Neural cell (in vitro differentiated cells): ENCODE measurements at regions not wholly inside any gene's neighbourhood (a gene's known extent, or its start where the extent isn't known, plus 50 kb on each side); places are given as distances from the start of the nearest gene placed in this dataset.

Experiments
- H2AFZ ChIP-seq: fragments of 200-600, 300-800 bp; sonication (generic), shearing (Covaris generic); 2 replicates; pipeline ENCODE4 v1.6.0; 2014; ENCODE audit warnings: low read depth, mild to moderate bottlenecking, antibody characterized with exemption, low read length, moderate library complexity
- H3F3A ChIP-seq: fragments of 200-600 bp; shearing (Covaris generic); 2 replicates; pipeline ENCODE4 v1.6.1; 2016; ENCODE audit warnings: mild to moderate bottlenecking, moderate library complexity, mixed read lengths, antibody characterized with exemption, low read length; ENCODE audit not compliant: insufficient read depth, poor library complexity, severe bottlenecking
- H3K27ac ChIP-seq: fragments of 200-600, 300-800 bp; sonication (generic), shearing (Covaris generic); 2 replicates; pipeline ENCODE4 v1.5.1; 2014; ENCODE audit warnings: mild to moderate bottlenecking, low read length, moderate library complexity
- H3K27me3 ChIP-seq: fragments of 300-800, 200-600 bp; sonication (generic), shearing (Covaris generic); 2 replicates; pipeline ENCODE4 v1.6.0; 2014; ENCODE audit warnings: mild to moderate bottlenecking, low read depth, low read length, moderate library complexity; ENCODE audit not compliant: insufficient read depth
- H3K36me3 ChIP-seq: fragments of 300-800, 200-600 bp; sonication (generic), shearing (Covaris generic); 2 replicates; pipeline ENCODE4 v1.5.1; 2014; ENCODE audit warnings: mild to moderate bottlenecking, antibody characterized with exemption, low read length, moderate library complexity; ENCODE audit not compliant: insufficient read depth
- H3K4me2 ChIP-seq: fragments of 300-800, 200-600 bp; sonication (generic), shearing (Covaris generic); 2 replicates; pipeline ENCODE4 v1.6.0; 2014; ENCODE audit warnings: mild to moderate bottlenecking, low read length
- H3K4me3 ChIP-seq: fragments of 300-800, 200-600 bp; sonication (generic), shearing (Covaris generic); 2 replicates; pipeline ENCODE4 v1.5.1; 2014; ENCODE audit warnings: mild to moderate bottlenecking, low read length, moderate library complexity
- H3K79me2 ChIP-seq: fragments of 200-600 bp; shearing (Covaris generic); replicated peaks from 2 replicates; pipeline ENCODE4 v1.6.0; 2014; ENCODE audit warnings: mild to moderate bottlenecking, low read length, moderate library complexity; ENCODE audit not compliant: insufficient read depth
- H3K9ac ChIP-seq: fragments of 300-800, 200-600 bp; sonication (generic), shearing (Covaris generic); 2 replicates; pipeline ENCODE4 v1.6.1; 2016; ENCODE audit warnings: mild to moderate bottlenecking, low read length, mixed read lengths
- H3K9me2 ChIP-seq: fragments of 200-600 bp; shearing (Covaris generic); 2 replicates; pipeline ENCODE4 v1.6.1; 2016; ENCODE audit warnings: mild to moderate bottlenecking, low read length, mixed read lengths; ENCODE audit not compliant: insufficient read depth
- H3K9me3 ChIP-seq: fragments of 200-600, 300-800 bp; sonication (generic), shearing (Covaris generic); 2 replicates; pipeline ENCODE4 v1.6.1; 2016; ENCODE audit warnings: mild to moderate bottlenecking, mixed run types, low read length, moderate library complexity, mixed read lengths
- H4K20me1 ChIP-seq: fragments of 200-600 bp; shearing (Covaris generic); 2 replicates; pipeline ENCODE4 v1.6.1; 2016; ENCODE audit warnings: mild to moderate bottlenecking, mixed run types; ENCODE audit not compliant: insufficient read depth
- EP300 ChIP-seq: fragments of 450-650 bp; conservative IDR thresholded peaks from 2 replicates; pipeline ENCODE4 v1.6.1; 2014; ENCODE audit warnings: antibody characterized with exemption, mild to moderate bottlenecking, moderate library complexity; ENCODE audit not compliant: poor library complexity, severe bottlenecking
- EZH2 ChIP-seq: fragments of 200-600, 300-800 bp; shearing (Covaris generic), sonication (generic); IDR thresholded peaks from 2 replicates; pipeline ENCODE4 v1.6.1; 2014; ENCODE audit warnings: antibody characterized with exemption, low read length, borderline replicate concordance, mild to moderate bottlenecking; ENCODE audit not compliant: insufficient read depth, poor library complexity, severe bottlenecking
- MXI1 ChIP-seq: fragments of 450-650 bp; conservative IDR thresholded peaks from 2 replicates; pipeline ENCODE4 v1.6.1; 2014; ENCODE audit warnings: antibody characterized with exemption, mild to moderate bottlenecking; ENCODE audit not compliant: poor library complexity, severe bottlenecking
- POLR2AphosphoS5 ChIP-seq: IDR thresholded peaks from 2 replicates; pipeline ENCODE4 v1.6.1; 2012
- RAD21 ChIP-seq: fragments of 450-650 bp; conservative IDR thresholded peaks from 2 replicates; pipeline ENCODE4 v1.6.1; 2014; ENCODE audit warnings: antibody characterized with exemption, mild to moderate bottlenecking, moderate library complexity
- TAF1 ChIP-seq: IDR thresholded peaks from 2 replicates; pipeline ENCODE4 v1.6.1; 2012; ENCODE audit warnings: low read depth
- TF ChIP-seq, protein P1 (sequence below): fragments of 450-650 bp; IDR thresholded peaks from 2 replicates; pipeline ENCODE4 v1.5.1; 2014; ENCODE audit warnings: antibody characterized with exemption, mild to moderate bottlenecking, moderate library complexity; ENCODE audit not compliant: poor library complexity, severe bottlenecking
- TF ChIP-seq, protein P2 (sequence below): IDR thresholded peaks from 2 replicates; pipeline ENCODE4 v1.6.1; 2012; ENCODE audit warnings: borderline replicate concordance

DNA sequence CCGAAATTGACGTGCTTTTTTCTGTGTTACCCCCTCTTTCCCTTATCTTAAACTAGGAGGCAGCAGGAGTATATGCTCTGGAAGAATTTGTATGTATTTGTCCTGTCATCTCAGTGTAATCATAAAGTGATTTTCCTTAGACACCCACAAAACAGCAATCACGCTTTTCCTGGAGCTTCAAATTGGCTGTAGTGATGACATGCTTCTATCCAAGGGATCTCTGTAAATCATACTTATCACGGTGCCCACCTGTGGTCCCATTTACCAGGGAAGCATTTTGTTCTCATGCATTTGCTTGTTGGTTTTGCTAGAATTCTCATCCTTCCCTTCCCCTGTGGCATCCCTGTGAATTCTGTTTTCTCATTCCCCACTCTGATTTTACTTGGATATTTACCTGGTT lies 220.8 kb upstream of the THUMPD2 start:
- Histone ChIP-seq H3K9me3 (no peaks in the 10 kb centered on the region), H3K4me3 (no peak overlapping the region), H3K9me2 (no peaks in the 10 kb centered on the region), H3K4me2 (no peak overlapping the region), H3K9ac (no peak overlapping the region), H2AFZ (no peak overlapping the region), H3K27me3 (no peaks in the 10 kb centered on the region), H3K36me3 (no peaks in the 10 kb centered on the region), H4K20me1 (no peaks in the 10 kb centered on the region), H3K79me2 (no peaks in the 10 kb centered on the region), H3K27ac (no peak overlapping the region), H3F3A (no peaks in the 10 kb centered on the region)
- TF ChIP-seq, protein P1, sequence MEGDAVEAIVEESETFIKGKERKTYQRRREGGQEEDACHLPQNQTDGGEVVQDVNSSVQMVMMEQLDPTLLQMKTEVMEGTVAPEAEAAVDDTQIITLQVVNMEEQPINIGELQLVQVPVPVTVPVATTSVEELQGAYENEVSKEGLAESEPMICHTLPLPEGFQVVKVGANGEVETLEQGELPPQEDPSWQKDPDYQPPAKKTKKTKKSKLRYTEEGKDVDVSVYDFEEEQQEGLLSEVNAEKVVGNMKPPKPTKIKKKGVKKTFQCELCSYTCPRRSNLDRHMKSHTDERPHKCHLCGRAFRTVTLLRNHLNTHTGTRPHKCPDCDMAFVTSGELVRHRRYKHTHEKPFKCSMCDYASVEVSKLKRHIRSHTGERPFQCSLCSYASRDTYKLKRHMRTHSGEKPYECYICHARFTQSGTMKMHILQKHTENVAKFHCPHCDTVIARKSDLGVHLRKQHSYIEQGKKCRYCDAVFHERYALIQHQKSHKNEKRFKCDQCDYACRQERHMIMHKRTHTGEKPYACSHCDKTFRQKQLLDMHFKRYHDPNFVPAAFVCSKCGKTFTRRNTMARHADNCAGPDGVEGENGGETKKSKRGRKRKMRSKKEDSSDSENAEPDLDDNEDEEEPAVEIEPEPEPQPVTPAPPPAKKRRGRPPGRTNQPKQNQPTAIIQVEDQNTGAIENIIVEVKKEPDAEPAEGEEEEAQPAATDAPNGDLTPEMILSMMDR = no peak
- TF ChIP-seq POLR2AphosphoS5 = peak; percentile 88
- peak; percentile 56 for TF ChIP-seq EP300
- TF ChIP-seq RAD21 = peak; percentile 29
- no peak for TF ChIP-seq MXI1
- TF ChIP-seq EZH2 = no peak
- TF ChIP-seq, protein P2, sequence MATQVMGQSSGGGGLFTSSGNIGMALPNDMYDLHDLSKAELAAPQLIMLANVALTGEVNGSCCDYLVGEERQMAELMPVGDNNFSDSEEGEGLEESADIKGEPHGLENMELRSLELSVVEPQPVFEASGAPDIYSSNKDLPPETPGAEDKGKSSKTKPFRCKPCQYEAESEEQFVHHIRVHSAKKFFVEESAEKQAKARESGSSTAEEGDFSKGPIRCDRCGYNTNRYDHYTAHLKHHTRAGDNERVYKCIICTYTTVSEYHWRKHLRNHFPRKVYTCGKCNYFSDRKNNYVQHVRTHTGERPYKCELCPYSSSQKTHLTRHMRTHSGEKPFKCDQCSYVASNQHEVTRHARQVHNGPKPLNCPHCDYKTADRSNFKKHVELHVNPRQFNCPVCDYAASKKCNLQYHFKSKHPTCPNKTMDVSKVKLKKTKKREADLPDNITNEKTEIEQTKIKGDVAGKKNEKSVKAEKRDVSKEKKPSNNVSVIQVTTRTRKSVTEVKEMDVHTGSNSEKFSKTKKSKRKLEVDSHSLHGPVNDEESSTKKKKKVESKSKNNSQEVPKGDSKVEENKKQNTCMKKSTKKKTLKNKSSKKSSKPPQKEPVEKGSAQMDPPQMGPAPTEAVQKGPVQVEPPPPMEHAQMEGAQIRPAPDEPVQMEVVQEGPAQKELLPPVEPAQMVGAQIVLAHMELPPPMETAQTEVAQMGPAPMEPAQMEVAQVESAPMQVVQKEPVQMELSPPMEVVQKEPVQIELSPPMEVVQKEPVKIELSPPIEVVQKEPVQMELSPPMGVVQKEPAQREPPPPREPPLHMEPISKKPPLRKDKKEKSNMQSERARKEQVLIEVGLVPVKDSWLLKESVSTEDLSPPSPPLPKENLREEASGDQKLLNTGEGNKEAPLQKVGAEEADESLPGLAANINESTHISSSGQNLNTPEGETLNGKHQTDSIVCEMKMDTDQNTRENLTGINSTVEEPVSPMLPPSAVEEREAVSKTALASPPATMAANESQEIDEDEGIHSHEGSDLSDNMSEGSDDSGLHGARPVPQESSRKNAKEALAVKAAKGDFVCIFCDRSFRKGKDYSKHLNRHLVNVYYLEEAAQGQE = peak; percentile 82

DNA sequence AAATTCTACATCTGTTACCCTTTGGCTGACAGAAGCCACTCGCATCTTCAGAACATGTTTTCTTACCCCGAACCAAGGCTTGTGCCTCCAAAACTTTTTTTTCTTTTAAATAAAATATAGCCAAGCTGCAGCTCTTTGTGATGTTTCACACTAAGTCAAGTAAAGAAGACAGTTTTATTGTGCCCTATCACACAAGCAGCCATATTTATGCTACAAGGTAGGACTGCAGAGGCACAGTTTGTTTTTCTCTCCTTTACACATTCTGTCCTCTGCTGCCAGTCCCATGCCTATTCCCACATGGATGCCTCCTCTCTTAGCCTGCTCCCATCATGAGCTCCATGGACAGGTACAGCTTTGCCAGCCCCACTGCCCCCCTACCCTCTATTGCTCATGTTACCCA lies 219.6 kb upstream of the THUMPD2 start:
- no peak overlapping the region for H2AFZ ChIP-seq
- no peaks in the 10 kb centered on the region for H4K20me1 ChIP-seq
- no peaks in the 10 kb centered on the region for H3K79me2 ChIP-seq
- no peaks in the 10 kb centered on the region for H3K36me3 ChIP-seq
- H3F3A ChIP-seq = no peaks in the 10 kb centered on the region
- no peak overlapping the region for H3K9ac ChIP-seq
- TF ChIP-seq EP300 = no peak
- TF ChIP-seq TAF1 = no peak
- TF ChIP-seq POLR2AphosphoS5 = no peak
- no peak overlapping the region for H3K27ac ChIP-seq
- H3K4me2 ChIP-seq = no peak overlapping the region
- H3K9me2 ChIP-seq = no peaks in the 10 kb centered on the region
- no peaks in the 10 kb centered on the region for H3K9me3 ChIP-seq
- H3K4me3 ChIP-seq = no peak overlapping the region
- H3K27me3 ChIP-seq = no peaks in the 10 kb centered on the region

DNA sequence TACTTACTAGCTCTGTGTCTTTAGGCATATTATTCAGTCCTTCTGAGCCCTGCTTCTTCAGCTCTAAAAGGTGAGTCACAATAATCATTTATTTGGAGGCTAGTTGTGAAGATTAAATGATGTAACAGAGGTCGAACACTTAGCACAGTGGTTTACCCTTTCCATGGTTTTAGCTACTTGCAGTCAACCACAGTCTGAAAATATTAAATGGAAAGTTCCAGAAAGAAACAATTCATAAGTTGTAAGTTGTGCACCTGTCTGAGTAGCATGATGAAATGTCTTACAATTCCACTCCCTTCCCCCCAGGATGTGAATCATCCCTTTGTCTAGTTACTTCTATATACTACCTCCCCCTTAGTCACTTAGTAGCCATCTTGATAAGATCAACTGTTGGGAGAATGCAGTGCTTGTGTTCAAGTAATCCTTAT lies 217.6 kb upstream of the THUMPD2 start:
- Histone ChIP-seq H3K9me3 (no peaks in the 10 kb centered on the region), H3K9ac (no peak overlapping the region), H4K20me1 (no peaks in the 10 kb centered on the region), H2AFZ (no peak overlapping the region), H3K79me2 (no peaks in the 10 kb centered on the region), H3K9me2 (no peaks in the 10 kb centered on the region), H3K27me3 (no peaks in the 10 kb centered on the region), H3K4me2 (no peak overlapping the region), H3K4me3 (no peak overlapping the region), H3K27ac (no peak overlapping the region), H3K36me3 (no peaks in the 10 kb centered on the region), H3F3A (no peaks in the 10 kb centered on the region)
- TF ChIP-seq EP300 (no peak), TAF1 (no peak), RAD21 (no peak), MXI1 (no peak), POLR2AphosphoS5 (no peak)
- TF ChIP-seq, protein P1 = no peak
